Endothelial cell of umbilical vein (primary cell): ENCODE measurements at regions not wholly inside any gene's neighbourhood (a gene's known extent, or its start where the extent isn't known, plus 50 kb on each side); places are given as distances from the start of the nearest gene placed in this dataset.

Experiments used
- BruUV-seq: library from RNA; stranded (reverse); fragments of 400-500 nt; replicated peaks from 2 replicates; lab custom pipeline; 2021; lab: Mats Ljungman, UMichigan
- CTCF ChIA-PET: fragments of 300-600, 350-600 bp; sonication (Branson Sonifier 250); formaldehyde crosslinking; loops from one replicate; lab custom pipeline; 2021; ENCODE audit warnings: antibody characterized with exemption, inconsistent platforms; lab: Charles Lee
- POLR2A ChIA-PET: fragments of 300-600, 350-600 bp; sonication (Branson Sonifier 250); formaldehyde crosslinking; loops from one replicate; lab custom pipeline; 2021; ENCODE audit warnings: antibody characterized with exemption, inconsistent platforms; lab: Charles Lee
- DNase-seq: peaks from one replicate; pipeline ENCODE4 v3.0.0-alpha.2; 2011; ENCODE audit warnings: low read depth, low spot score
- FAIRE-seq: peaks from 2 replicates; lab custom pipeline; 2011; peaks lifted over from hg19 to GRCh38; lab: Jason Lieb, UNC
- H2AFZ ChIP-seq: 2 replicates; pipeline ENCODE4 v1.6.0; 2012; ENCODE audit warnings: low read depth, low read length, control low read depth, inconsistent platforms
- H3K27ac ChIP-seq: 2 replicates; pipeline ENCODE4 v1.5.1; 2011; ENCODE audit warnings: low read depth, mild to moderate bottlenecking, control low read depth, low read length, moderate library complexity; ENCODE audit not compliant: insufficient read depth
- H3K27me3 ChIP-seq, 2 experiments: 2 replicates each; pipeline versions ENCODE4 v1.6.0 to v1.6.1; 2011; ENCODE audit warnings: low read length in 2 of 2, mixed read lengths in 1 of 2; ENCODE audit not compliant: control insufficient read depth in 2 of 2, insufficient read depth in 2 of 2
- H3K36me3 ChIP-seq, 2 experiments: 2 replicates in 1 of 2; 3 replicates in 1 of 2; pipeline ENCODE4 v1.5.1; 2011; ENCODE audit warnings: low read length in 2 of 2, mild to moderate bottlenecking in 1 of 2, moderate library complexity in 1 of 2; ENCODE audit not compliant: control insufficient read depth in 2 of 2, insufficient read depth in 2 of 2; ENCODE audit errors: extremely low read depth in 1 of 2
- H3K4me1 ChIP-seq: 3 replicates; pipeline ENCODE4 v1.5.1; 2011; ENCODE audit warnings: mild to moderate bottlenecking, low read length; ENCODE audit not compliant: control insufficient read depth, insufficient read depth; ENCODE audit errors: extremely low read depth
- H3K4me2 ChIP-seq: 2 replicates; pipeline ENCODE4 v1.6.1; 2011; ENCODE audit warnings: low read length, control low read depth, mixed read lengths; ENCODE audit not compliant: insufficient read depth
- H3K4me3 ChIP-seq, 3 experiments: fragments of 200-600 bp in 1 of 3; sonication (generic), shearing (Covaris generic) in 1 of 3; replicated peaks in 1 of 3; 2 replicates each; pipeline ENCODE4 v1.5.1; 2011 to 2016; ENCODE audit warnings: control low read depth in 3 of 3, low read length in 3 of 3, mild to moderate bottlenecking in 2 of 3, inconsistent platforms in 1 of 3, low read depth in 1 of 3, moderate library complexity in 1 of 3; ENCODE audit not compliant: insufficient read depth in 1 of 3
- H3K79me2 ChIP-seq: 2 replicates; pipeline ENCODE4 v1.6.0; 2012; ENCODE audit warnings: low read length, inconsistent platforms; ENCODE audit not compliant: control insufficient read depth, insufficient read depth
- H3K9ac ChIP-seq: replicated peaks from 2 replicates; pipeline ENCODE3; 2011; ENCODE audit warnings: low read length, control low read depth; ENCODE audit not compliant: insufficient read depth; ENCODE audit errors: extremely low read depth
- H3K9me1 ChIP-seq: replicated peaks from 3 replicates; pipeline ENCODE4 v1.6.0; 2011; ENCODE audit warnings: mild to moderate bottlenecking, low read length; ENCODE audit not compliant: control insufficient read depth, insufficient read depth; ENCODE audit errors: extremely low read depth
- H3K9me3 ChIP-seq: replicated peaks from 2 replicates; pipeline ENCODE4 v1.5.1; 2012; ENCODE audit warnings: low read length, inconsistent platforms; ENCODE audit not compliant: control insufficient read depth, insufficient read depth
- H4K20me1 ChIP-seq: replicated peaks from 2 replicates; pipeline ENCODE3; 2011; ENCODE audit warnings: mild to moderate bottlenecking, low read length; ENCODE audit not compliant: control insufficient read depth, insufficient read depth; ENCODE audit errors: extremely low read depth
- EZH2 ChIP-seq: IDR thresholded peaks from 2 replicates; pipeline ENCODE4 v1.6.1; 2012; ENCODE audit warnings: borderline replicate concordance, low read depth, mild to moderate bottlenecking, moderate library complexity, low read length, inconsistent platforms; ENCODE audit not compliant: severe bottlenecking
- FOS ChIP-seq: IDR thresholded peaks from 2 replicates; pipeline ENCODE4 v1.6.1; 2011; ENCODE audit warnings: mild to moderate bottlenecking, low read length, moderate library complexity, borderline replicate concordance; ENCODE audit not compliant: insufficient read depth
- GATA2 ChIP-seq: IDR thresholded peaks from 2 replicates; pipeline ENCODE4 v1.7.0; 2011; ENCODE audit warnings: low read depth, mild to moderate bottlenecking, moderate library complexity, mixed read lengths, low read length; ENCODE audit not compliant: insufficient read length, insufficient read depth
- MYC ChIP-seq: IDR thresholded peaks from one replicate; pipeline ENCODE4 v1.6.1; 2011; ENCODE audit warnings: mild to moderate bottlenecking, low read depth, low read length
- POLR2A ChIP-seq: IDR thresholded peaks from 2 replicates; pipeline ENCODE4 v1.6.1; 2012; ENCODE audit warnings: low read depth, mild to moderate bottlenecking, control low read depth, low read length
- POLR2AphosphoS5 ChIP-seq: IDR thresholded peaks from 2 replicates; pipeline ENCODE4 v1.6.1; 2012; ENCODE audit warnings: low read depth, mild to moderate bottlenecking, control low read depth, low read length, moderate library complexity; ENCODE audit not compliant: insufficient read depth
- dilution Hi-C: fragments of 300-500 bp; cut with MboI; formaldehyde crosslinking; loops from one replicate; pipeline ENCODE4 v1.15.0; 2019; ENCODE audit warnings: low sequenced_read_pairs; ENCODE audit not compliant: extremely low pct_ligation_motif_present
- intact Hi-C: fragments of 100-400 bp; cut with micrococcal nuclease; formaldehyde crosslinking; loops from one replicate; pipeline ENCODE4 v1.10.0; 2022
- TF ChIP-seq, protein P1 (sequence below): IDR thresholded peaks from 2 replicates; pipeline ENCODE4 v1.6.1; 2011; ENCODE audit not compliant: insufficient read depth, insufficient read length
- TF ChIP-seq, protein P2 (sequence below), 2 donors: IDR thresholded peaks; 1 replicate in 1 of 2; 2 replicates in 1 of 2; pipeline ENCODE4 v1.5.1; 2011; ENCODE audit warnings: low read length in 2 of 2, mild to moderate bottlenecking in 2 of 2, moderate library complexity in 2 of 2, control low read depth in 1 of 2, inconsistent platforms in 1 of 2, low read depth in 1 of 2; ENCODE audit not compliant: insufficient read depth in 1 of 2; ENCODE audit errors: extremely low read depth in 1 of 2

DNA sequence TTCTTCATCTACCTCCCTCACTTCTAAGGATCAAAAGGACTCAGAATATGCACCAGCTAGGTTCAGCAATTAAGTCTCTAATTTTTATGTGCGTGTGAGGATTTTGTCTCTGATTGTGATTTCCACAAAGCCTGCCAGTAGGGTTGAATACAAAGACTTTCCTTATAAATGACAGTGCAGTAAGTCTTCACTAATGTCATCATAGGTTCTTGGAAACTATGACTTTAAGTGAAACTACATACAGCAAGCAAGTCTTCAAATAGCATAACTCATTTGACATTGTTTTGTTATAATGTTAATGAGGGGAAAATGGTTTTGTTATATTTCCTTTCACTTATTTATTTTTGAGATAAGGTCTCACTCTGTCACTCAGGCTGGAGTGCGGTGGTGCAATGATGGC lies 526.3 kb upstream of the DCC start:
- no peaks in the 10 kb centered on the region for H3K9me3 ChIP-seq
- ChIA-PET POLR2A (no interaction called here), CTCF (interaction anchor here (0.9 kb wide), 1 partner anchor 9 kb away, joined by 3 read pairs; no protein-coding TSS in a partner anchor)
- H3K27me3 ChIP-seq = no peaks in the 10 kb centered on the region
- no peak for TF ChIP-seq MYC
- TF ChIP-seq FOS = no peak
- no peak for TF ChIP-seq EZH2
- TF ChIP-seq GATA2 = no peak
- no peak for TF ChIP-seq POLR2A
- TF ChIP-seq, protein P1, sequence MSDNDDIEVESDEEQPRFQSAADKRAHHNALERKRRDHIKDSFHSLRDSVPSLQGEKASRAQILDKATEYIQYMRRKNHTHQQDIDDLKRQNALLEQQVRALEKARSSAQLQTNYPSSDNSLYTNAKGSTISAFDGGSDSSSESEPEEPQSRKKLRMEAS = no peak
- no peak for TF ChIP-seq POLR2AphosphoS5
- TF ChIP-seq, protein P2, sequence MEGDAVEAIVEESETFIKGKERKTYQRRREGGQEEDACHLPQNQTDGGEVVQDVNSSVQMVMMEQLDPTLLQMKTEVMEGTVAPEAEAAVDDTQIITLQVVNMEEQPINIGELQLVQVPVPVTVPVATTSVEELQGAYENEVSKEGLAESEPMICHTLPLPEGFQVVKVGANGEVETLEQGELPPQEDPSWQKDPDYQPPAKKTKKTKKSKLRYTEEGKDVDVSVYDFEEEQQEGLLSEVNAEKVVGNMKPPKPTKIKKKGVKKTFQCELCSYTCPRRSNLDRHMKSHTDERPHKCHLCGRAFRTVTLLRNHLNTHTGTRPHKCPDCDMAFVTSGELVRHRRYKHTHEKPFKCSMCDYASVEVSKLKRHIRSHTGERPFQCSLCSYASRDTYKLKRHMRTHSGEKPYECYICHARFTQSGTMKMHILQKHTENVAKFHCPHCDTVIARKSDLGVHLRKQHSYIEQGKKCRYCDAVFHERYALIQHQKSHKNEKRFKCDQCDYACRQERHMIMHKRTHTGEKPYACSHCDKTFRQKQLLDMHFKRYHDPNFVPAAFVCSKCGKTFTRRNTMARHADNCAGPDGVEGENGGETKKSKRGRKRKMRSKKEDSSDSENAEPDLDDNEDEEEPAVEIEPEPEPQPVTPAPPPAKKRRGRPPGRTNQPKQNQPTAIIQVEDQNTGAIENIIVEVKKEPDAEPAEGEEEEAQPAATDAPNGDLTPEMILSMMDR (IDR thresholded peaks at IDR 0.05; ENCODE audit: extremely low read depth in 1 of 2, insufficient read depth in 1 of 2, low read depth in 1 of 2, low read length in 2 of 2) = no peak
- H3K36me3 ChIP-seq = no peaks in the 10 kb centered on the region
- DNase-seq = no peak
- no peak overlapping the region for H3K9ac ChIP-seq
- no peaks in the 10 kb centered on the region for H3K9me1 ChIP-seq
- H3K79me2 ChIP-seq = no peaks in the 10 kb centered on the region
- intact Hi-C loops = no loop called here
- no TSS peak for BruUV-seq
- H3K4me2 ChIP-seq = no peak overlapping the region
- no peak for FAIRE-seq
- dilution Hi-C loops = no loop called here
- no peaks in the 10 kb centered on the region for H3K4me1 ChIP-seq
- no peak overlapping the region for H2AFZ ChIP-seq
- H3K4me3 ChIP-seq = no peak overlapping the region
- H4K20me1 ChIP-seq = no peaks in the 10 kb centered on the region
- no peak overlapping the region for H3K27ac ChIP-seq
